ENCODE measurements at regions not wholly inside any gene's neighbourhood (a gene's known extent, or its start where the extent isn't known, plus 50 kb on each side); places are given as distances from the start of the nearest gene placed in this dataset.

- no peaks in the 10 kb centered on the region for H3K36me3 Mint-ChIP-seq (ENCODE audit: low read depth)
- no peak overlapping the region for H3K27ac ChIP-seq (ENCODE audit: low read depth, low read length)
- no peak overlapping the region for H3K27ac Mint-ChIP-seq
- no peak overlapping the region for H3K4me3 Mint-ChIP-seq
- no peak overlapping the region for H3K9ac ChIP-seq (ENCODE audit: extremely low read depth, low read length, poor library complexity, severe bottlenecking)
- TF ChIP-seq, protein P1, sequence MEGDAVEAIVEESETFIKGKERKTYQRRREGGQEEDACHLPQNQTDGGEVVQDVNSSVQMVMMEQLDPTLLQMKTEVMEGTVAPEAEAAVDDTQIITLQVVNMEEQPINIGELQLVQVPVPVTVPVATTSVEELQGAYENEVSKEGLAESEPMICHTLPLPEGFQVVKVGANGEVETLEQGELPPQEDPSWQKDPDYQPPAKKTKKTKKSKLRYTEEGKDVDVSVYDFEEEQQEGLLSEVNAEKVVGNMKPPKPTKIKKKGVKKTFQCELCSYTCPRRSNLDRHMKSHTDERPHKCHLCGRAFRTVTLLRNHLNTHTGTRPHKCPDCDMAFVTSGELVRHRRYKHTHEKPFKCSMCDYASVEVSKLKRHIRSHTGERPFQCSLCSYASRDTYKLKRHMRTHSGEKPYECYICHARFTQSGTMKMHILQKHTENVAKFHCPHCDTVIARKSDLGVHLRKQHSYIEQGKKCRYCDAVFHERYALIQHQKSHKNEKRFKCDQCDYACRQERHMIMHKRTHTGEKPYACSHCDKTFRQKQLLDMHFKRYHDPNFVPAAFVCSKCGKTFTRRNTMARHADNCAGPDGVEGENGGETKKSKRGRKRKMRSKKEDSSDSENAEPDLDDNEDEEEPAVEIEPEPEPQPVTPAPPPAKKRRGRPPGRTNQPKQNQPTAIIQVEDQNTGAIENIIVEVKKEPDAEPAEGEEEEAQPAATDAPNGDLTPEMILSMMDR (conservative IDR thresholded peaks at IDR 0.05), result no peak
- H3K4me1 ChIP-seq (ENCODE audit: control insufficient read depth, insufficient read depth, low read length), result no peaks in the 10 kb centered on the region
- H3K4me3 ChIP-seq (ENCODE audit: low read length), result no peak overlapping the region
- H3K4me1 Mint-ChIP-seq, result no peaks in the 10 kb centered on the region
- no CpG with 5 or more reads among the region's 1 CpG for WGBS, 2 experiments (ENCODE audit: insufficient coverage in 1 of 2, insufficient read length in 1 of 2)
- H3K36me3 ChIP-seq (ENCODE audit: control insufficient read depth, insufficient read depth, low read length), result no peaks in the 10 kb centered on the region
- H3K27me3 Mint-ChIP-seq (ENCODE audit: insufficient read depth), result no peaks in the 10 kb centered on the region
- no peaks in the 10 kb centered on the region for H3K9me3 Mint-ChIP-seq
- H3K9me3 ChIP-seq (ENCODE audit: control insufficient read depth, low read length), result no peaks in the 10 kb centered on the region
- H3K27me3 ChIP-seq (ENCODE audit: control insufficient read depth, insufficient read depth, low read length, poor library complexity, severe bottlenecking), result no peaks in the 10 kb centered on the region
- no peak for DNase-seq
These were observed 874.0 kb downstream of the PLOD2 start for GRCh38 chr3:145286937-145287336.

DNA sequence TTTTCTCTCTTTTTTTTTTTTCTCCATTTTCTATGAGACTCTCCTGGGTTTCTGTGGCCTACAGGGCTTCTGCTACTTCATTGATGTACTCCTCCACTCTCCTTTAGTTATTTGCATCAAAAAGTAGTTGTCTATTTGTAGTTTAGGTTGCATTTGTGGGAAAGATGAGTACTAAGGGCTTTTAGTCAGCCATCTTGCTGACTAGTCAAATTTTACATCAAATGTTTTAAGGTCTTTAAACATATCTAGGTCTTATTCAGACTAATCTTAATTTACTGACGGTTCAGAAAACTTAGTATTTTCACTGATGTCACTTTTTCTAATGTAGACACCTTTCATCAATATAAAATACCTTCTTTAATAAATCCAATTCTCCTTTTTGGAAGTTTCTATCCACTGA, 871.0 kb downstream of the PLOD2 start:
- no peaks in the 10 kb centered on the region for H3K27me3 ChIP-seq (ENCODE audit: control insufficient read depth, insufficient read depth, low read length, poor library complexity, severe bottlenecking)
- H3K9me3 Mint-ChIP-seq, result no peaks in the 10 kb centered on the region
- H3K4me3 ChIP-seq (ENCODE audit: low read length), result no peak overlapping the region
- no peaks in the 10 kb centered on the region for H3K9me3 ChIP-seq (ENCODE audit: control insufficient read depth, low read length)
- no peaks in the 10 kb centered on the region for H3K36me3 Mint-ChIP-seq (ENCODE audit: low read depth)
- H3K27me3 Mint-ChIP-seq (ENCODE audit: insufficient read depth), result no peaks in the 10 kb centered on the region
- H3K27ac Mint-ChIP-seq, result no peak overlapping the region
- no peak overlapping the region for H3K27ac ChIP-seq (ENCODE audit: low read depth, low read length)
- WGBS, 2 experiments (ENCODE audit: insufficient coverage in 1 of 2, insufficient read length in 1 of 2), result 81 to 100% methylated on average over 1 of the region's 1 CpG
- DNase-seq, result no peak
- no peak overlapping the region for H3K9ac ChIP-seq (ENCODE audit: extremely low read depth, low read length, poor library complexity, severe bottlenecking)
- H3K4me1 Mint-ChIP-seq, result no peaks in the 10 kb centered on the region
- H3K4me1 ChIP-seq (ENCODE audit: control insufficient read depth, insufficient read depth, low read length), result no peaks in the 10 kb centered on the region
- TF ChIP-seq, protein P1 (conservative IDR thresholded peaks at IDR 0.05), result no peak
- no peaks in the 10 kb centered on the region for H3K36me3 ChIP-seq (ENCODE audit: control insufficient read depth, insufficient read depth, low read length)
- no peak overlapping the region for H3K4me3 Mint-ChIP-seq

GRCh38 chr3:145294572-145294971, 866.4 kb downstream of the PLOD2 start:
- no peaks in the 10 kb centered on the region for H3K9me3 ChIP-seq (ENCODE audit: control insufficient read depth, low read length)
- H3K27ac Mint-ChIP-seq, result no peak overlapping the region
- no peak overlapping the region for H3K4me3 Mint-ChIP-seq
- 80 to 91% methylated on average over 1 of the region's 1 CpG for WGBS, 2 experiments (ENCODE audit: insufficient coverage in 1 of 2, insufficient read length in 1 of 2)
- H3K4me1 ChIP-seq (ENCODE audit: control insufficient read depth, insufficient read depth, low read length), result no peaks in the 10 kb centered on the region
- no peak overlapping the region for H3K27ac ChIP-seq (ENCODE audit: low read depth, low read length)
- TF ChIP-seq, protein P1 (conservative IDR thresholded peaks at IDR 0.05), result no peak
- no peaks in the 10 kb centered on the region for H3K27me3 ChIP-seq (ENCODE audit: control insufficient read depth, insufficient read depth, low read length, poor library complexity, severe bottlenecking)
- H3K36me3 ChIP-seq (ENCODE audit: control insufficient read depth, insufficient read depth, low read length), result no peaks in the 10 kb centered on the region
- no peak overlapping the region for H3K9ac ChIP-seq (ENCODE audit: extremely low read depth, low read length, poor library complexity, severe bottlenecking)
- DNase-seq, result no peak
- H3K4me3 ChIP-seq (ENCODE audit: low read length), result no peak overlapping the region
- H3K4me1 Mint-ChIP-seq, result no peaks in the 10 kb centered on the region
- peaks cover 3% of the 10 kb centered on the region for H3K9me3 Mint-ChIP-seq
- no peaks in the 10 kb centered on the region for H3K27me3 Mint-ChIP-seq (ENCODE audit: insufficient read depth)
- no peaks in the 10 kb centered on the region for H3K36me3 Mint-ChIP-seq (ENCODE audit: low read depth)
